SIG-M5 treated with dmso at 0.1 percent for 504 hours (cell line): ENCODE measurements at regions not wholly inside any gene's neighbourhood (a gene's known extent, or its start where the extent isn't known, plus 50 kb on each side); places are given as distances from the start of the nearest gene placed in this dataset.

ENCODE experiments used
- DNase-seq: peaks from one replicate; lab custom pipeline; 2025; ENCODE audit not compliant: unreplicated experiment; lab: John Stamatoyannopoulos, UW

DNA sequence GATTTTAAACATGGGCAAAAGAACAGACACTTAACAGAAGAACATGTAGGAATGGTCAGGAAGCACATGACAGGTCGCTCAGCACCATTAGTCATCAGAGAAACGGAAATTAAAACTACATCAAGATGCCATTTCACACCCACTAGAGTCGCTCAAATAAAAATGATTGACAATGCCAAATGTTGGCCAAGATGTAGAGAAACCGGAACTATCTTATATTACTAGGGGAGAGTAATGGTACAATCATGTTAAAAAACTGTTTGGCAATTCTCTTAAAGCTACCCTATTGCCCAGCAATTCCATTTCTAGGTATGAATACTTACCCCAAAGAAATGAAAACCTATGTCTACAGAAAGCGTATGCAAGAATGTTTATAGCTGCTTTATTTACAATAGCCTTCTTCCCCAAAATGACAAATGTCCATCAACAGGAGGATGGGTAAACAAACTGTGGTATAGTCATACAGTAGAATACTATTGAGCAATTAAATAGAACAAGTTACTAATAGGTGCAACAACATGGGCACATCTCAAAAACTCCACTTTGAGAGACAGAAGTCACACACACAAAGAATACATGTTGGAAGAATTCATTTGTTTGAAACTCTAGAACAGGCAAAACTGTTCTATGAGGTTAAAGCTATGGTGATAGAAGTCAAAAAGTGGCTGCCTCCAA lies 92.8 kb downstream of the ETS2 start:
- DNase-seq: no peak

DNA sequence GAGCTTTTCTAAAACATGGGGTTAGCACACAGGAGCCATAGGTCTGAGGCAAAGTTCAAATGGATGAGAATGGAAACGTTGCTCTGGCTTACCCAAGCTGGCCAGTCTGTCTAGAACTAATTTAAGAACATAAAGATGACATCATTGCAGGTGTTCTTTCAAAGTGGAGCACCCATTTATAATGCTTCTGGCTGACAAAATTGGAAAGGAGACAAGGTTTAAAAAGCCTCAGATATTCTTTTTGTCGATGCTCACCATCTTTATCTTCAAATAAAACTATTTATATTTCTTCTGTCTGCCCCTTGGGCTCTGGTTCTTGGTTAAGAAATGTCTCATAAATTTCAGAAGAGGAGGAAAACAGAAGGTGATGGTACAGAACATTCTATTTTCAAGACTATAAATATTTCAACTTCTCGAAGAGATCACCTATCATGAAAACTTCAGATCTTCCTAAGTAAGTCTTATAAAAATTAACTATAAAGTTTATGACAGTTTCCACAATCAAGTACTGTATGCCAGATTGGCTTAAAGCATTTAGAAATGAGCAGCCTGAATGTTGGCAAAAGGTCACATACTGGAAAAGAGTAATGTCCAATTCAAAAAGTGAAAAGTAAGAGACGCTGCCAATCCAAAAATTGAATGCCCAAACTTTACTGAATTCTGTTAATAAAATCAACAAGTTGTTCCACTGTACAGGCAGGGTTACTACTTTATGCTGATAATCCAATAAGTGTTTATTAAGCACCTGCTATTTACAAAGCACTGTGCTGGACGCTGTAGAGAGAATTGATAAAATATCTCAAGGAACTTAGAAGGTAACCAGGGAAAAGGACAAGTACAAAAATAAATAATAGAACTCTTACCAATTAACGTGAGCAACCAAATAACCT lies 92.0 kb downstream of the ETS2 start:
- no peak for DNase-seq

- DNase-seq: no peak
Observed at GRCh38 chr21:38894899-38895298, 89.2 kb downstream of the ETS2 start.

DNA sequence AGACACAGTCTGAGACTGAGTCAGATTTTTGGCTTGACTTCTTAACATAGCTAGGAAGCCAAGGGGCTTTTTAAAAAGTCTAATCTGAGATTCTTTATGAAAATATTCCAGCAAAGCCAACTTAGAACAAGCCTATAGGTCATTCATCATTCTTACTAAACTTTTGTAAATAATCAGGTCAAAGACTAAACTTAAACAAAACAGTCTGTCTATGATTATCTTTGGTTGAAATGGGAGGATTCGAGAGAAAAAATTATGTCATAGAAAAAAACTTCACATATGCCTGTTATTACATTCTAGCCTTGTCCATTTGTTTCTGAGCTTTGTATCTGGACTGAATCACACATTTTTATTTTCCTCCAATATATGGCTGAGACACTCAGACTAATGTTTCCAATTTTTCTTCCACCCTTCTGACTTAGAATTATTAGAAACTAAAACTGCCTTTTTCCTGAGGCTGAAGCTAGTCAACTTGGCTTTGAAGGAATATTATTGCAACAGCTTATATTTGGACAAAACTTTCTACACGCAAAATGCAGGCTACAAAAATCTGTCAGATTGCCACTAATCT lies 83.3 kb downstream of the ETS2 start:
- DNase-seq: no peak

DNA sequence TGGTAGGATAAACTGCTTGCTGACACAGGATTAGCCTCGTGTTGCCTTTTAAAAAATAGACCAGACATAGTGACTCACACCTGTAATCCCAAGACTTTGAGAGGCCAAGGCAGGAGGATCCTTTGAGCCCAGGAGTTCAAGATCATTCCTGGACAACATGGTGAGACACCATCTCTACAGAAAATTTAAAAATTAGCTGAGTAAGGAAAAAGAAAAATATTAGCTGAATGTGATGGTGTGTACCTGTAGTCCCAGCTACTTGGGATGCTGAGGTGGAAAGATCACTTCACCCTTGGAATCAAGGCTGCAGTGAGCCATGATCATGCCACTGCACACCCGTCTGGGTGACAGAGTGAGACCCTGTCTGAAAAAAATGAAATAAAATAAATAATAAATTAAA lies 82.0 kb downstream of the ETS2 start:
- DNase-seq: no peak

DNA sequence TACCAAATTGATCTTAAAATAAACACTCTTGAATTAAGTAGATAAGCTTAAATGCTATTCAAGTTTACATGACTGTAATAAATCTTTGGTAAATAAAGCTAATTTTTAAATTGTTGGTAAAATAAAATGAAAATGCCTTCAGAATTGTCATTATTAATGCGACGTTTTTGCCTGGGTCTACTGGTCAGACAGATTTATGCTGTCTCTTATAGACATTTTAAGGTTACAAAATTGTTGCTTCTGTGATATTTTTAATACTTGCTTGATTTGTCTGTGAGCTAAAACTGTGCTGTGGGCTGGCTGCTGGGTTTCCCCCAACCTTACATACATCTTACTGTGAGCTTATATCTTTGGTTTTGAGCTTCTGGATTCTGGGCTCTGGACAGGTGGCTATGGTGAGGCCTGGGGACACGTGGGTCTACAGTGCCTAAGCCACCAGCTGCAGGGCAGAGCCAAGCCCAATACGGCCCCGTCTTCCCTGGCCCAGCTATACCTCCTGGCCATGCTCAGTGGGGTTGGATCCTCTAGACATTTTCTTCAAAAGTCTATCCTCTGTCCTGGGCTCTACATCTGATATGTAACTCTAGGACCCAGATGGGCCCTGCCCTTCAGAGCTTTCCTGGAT lies 81.4 kb downstream of the ETS2 start:
- DNase-seq: no peak

DNA sequence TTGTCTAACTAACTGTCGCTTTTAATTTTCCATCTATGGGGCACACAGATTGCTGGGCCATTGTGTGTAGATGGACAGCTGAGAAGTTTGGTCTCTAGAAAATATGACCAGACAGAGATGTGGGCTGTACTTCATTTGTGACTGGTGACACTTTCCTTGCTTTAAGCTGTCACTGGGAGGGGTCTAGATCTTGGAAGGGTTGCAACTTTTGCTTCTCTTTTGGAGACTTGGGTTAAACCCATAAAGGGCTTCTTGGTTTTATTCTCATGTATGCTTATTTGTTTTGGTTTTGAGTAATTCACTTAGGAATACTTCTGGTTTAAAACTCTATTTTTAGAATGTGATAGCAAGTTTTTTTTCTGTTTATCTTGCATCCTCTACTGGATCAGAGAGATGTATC lies 80.2 kb downstream of the ETS2 start:
- DNase-seq: no peak

DNA sequence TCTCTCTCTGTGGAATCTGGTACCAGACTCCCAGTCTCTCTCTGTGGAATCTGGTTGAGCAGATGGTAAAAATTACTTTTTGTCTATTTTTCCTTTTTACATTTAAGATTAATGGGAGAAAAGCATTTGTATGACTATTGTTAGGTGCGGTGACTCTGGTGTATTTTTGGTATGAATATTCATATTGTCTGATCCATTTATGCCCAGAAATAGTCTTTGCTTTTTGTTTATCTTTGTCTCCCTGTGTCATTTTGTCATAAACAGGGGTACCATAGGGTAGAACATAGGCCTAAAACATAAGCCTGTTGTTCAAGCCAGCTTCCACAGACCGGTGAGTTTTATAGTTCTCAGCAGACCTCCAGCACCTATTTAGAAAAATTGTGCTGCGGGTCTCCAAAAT lies 78.7 kb downstream of the ETS2 start:
- DNase-seq: no peak

DNA sequence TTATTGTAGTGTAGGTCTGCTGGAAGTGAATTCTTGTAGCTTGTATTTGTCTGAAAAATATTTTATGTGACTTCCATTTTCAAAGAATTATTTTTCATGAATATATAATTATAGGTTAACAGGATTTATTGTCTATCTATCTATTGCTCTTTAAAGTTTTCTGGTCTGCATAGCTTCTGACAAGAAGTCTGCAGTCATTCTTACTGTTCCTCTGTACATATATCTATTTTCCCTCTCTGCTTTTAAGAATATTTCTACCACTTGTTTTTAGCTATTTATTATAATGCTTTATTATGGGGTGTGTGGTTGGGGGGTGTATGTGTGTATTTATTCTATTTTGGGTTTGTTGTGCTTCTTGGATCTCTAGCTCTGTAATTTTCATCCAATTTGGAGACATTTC lies 77.4 kb downstream of the ETS2 start:
- DNase-seq: no peak

DNA sequence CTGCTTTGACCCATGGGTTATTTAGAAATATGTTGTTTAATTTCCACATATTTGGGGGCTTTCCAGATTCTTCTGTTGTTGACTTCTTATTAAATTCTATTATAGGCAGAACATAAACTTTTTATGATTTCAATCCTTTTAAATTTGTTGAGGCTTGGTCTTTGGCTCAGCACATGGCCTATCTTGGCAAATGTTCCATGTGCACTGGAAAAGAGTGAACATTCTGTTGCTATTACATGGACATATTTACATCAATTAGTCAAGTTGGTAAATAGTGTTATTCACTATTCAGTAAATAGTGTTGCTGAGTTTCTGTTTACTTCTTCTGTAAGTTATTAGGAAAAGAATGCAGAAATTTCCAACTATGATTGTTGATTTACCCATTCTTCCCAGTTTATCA lies 75.4 kb downstream of the ETS2 start:
- no peak for DNase-seq

DNA sequence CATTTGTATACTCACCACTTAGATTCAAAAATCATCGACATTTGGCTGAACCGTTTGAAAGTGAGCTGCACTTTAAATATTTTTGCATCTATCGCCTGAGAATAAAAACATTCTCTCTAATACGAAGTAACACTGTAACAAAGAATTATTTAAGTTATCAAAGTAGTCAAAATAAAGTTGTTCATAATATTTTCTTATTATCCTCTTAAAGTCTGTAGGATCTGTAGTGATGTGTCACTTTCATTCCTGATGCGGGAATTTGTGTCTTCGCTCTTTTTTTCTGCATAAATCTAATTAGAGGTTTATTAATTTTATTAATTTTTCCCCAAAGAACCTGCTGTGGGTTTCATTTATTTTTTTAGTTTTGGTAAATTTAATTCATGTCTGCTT lies 74.8 kb downstream of the ETS2 start:
- DNase-seq: no peak

- no peak for DNase-seq
Observed at GRCh38 chr21:38879912-38880576, 74.3 kb downstream of the ETS2 start.

- DNase-seq: peak; percentile 40
Observed at GRCh38 chr21:38878379-38879179, 72.8 kb downstream of the ETS2 start.

GRCh38 chr21:38875694-38876492 lies 70.2 kb downstream of the ETS2 start:
- no peak for DNase-seq
